ENCODE measurements at regions not wholly inside any gene's neighbourhood (a gene's known extent, or its start where the extent isn't known, plus 50 kb on each side); places are given as distances from the start of the nearest gene placed in this dataset.

DNA sequence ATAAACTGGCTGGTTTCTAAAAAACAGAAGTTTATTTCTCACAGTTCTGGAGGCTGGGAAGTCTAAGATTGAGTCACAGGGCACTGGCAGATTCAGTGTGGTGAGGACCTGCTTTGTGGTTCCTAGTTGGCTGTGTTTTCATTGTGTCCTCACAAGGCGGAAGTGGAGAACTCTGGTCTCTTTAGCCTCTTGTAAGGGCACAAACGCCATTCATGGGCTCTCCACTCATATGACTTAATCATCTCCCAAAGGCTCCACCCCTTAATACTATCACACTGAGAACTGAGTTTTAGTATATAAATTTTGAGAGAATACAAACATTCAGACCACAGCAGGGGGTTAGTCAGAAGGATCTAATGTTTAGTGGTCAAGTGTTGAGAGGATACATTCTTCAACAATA is 208.2 kb downstream of the SEC61B start:
- TF ChIP-seq, protein P1, sequence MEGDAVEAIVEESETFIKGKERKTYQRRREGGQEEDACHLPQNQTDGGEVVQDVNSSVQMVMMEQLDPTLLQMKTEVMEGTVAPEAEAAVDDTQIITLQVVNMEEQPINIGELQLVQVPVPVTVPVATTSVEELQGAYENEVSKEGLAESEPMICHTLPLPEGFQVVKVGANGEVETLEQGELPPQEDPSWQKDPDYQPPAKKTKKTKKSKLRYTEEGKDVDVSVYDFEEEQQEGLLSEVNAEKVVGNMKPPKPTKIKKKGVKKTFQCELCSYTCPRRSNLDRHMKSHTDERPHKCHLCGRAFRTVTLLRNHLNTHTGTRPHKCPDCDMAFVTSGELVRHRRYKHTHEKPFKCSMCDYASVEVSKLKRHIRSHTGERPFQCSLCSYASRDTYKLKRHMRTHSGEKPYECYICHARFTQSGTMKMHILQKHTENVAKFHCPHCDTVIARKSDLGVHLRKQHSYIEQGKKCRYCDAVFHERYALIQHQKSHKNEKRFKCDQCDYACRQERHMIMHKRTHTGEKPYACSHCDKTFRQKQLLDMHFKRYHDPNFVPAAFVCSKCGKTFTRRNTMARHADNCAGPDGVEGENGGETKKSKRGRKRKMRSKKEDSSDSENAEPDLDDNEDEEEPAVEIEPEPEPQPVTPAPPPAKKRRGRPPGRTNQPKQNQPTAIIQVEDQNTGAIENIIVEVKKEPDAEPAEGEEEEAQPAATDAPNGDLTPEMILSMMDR (IDR thresholded peaks at IDR 0.05) = no peak
- no peak overlapping the region for H3K27ac ChIP-seq
- no peaks in the 10 kb centered on the region for H3K4me1 ChIP-seq
- no peaks in the 10 kb centered on the region for H3K9me3 ChIP-seq (ENCODE audit: control insufficient read depth, low read length)
- H2AFZ ChIP-seq = no peak overlapping the region
- no peaks in the 10 kb centered on the region for H3K79me2 ChIP-seq
- no peaks in the 10 kb centered on the region for H3K36me3 ChIP-seq (ENCODE audit: control insufficient read depth, insufficient read depth, low read length)
- no peaks in the 10 kb centered on the region for H3K27me3 ChIP-seq (ENCODE audit: control insufficient read depth, insufficient read depth, low read length)
- no peak overlapping the region for H3K4me2 ChIP-seq (ENCODE audit: low read length)
- H3K9ac ChIP-seq = no peak overlapping the region
- no peak overlapping the region for H3K4me3 ChIP-seq (ENCODE audit: low read depth, low read length)

DNA sequence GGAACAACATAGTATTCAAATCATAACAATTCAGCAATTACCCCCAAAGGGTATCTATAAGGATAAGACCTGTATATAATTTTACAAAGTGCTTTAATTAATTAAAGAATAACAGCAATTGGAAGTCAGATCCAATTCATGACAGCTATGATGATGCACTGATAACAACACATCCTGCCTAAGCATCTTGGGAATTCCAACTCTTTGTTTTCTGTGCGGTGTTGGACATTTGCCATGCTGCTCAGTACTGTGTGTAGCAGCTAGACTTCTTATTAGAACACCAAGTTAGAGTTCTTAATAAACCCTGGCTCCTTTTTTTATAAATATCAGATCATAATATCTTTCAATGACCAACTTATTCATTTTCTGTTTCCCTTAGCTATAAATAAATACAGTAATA is 209.0 kb downstream of the SEC61B start:
- no peak overlapping the region for H3K4me2 ChIP-seq (ENCODE audit: low read length)
- no peaks in the 10 kb centered on the region for H3K9me3 ChIP-seq (ENCODE audit: control insufficient read depth, low read length)
- H3K79me2 ChIP-seq = no peaks in the 10 kb centered on the region
- no peak overlapping the region for H3K27ac ChIP-seq
- TF ChIP-seq, protein P1 (IDR thresholded peaks at IDR 0.05) = no peak
- H2AFZ ChIP-seq = no peak overlapping the region
- no peaks in the 10 kb centered on the region for H3K27me3 ChIP-seq (ENCODE audit: control insufficient read depth, insufficient read depth, low read length)
- H3K9ac ChIP-seq = no peak overlapping the region
- no peaks in the 10 kb centered on the region for H3K36me3 ChIP-seq (ENCODE audit: control insufficient read depth, insufficient read depth, low read length)
- H3K4me1 ChIP-seq = no peaks in the 10 kb centered on the region
- no peak overlapping the region for H3K4me3 ChIP-seq (ENCODE audit: low read depth, low read length)

DNA sequence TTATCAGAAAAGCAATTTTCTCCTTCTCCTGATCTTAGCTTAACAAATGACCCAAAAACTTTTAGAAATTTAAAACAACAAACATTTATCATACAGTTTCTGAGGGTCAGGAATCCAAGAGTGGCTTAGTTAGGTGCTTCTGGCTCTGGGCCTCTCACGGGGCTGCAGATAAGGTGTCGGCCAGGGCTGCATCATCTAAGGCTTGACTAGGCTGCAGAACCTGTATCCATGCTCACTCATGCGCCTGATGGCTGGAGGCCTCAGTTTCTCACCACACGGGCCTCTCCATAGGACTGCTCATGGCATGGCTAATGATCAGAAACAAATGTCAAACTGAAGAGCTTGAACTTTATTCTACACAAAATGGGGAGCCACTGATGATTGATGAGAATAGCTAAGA is 210.0 kb downstream of the SEC61B start:
- TF ChIP-seq, protein P1 (IDR thresholded peaks at IDR 0.05) = no peak
- Histone ChIP-seq H3K4me2 (ENCODE audit: low read length) (no peak overlapping the region), H3K9ac (no peak overlapping the region), H3K36me3 (ENCODE audit: control insufficient read depth, insufficient read depth, low read length) (no peaks in the 10 kb centered on the region), H3K79me2 (no peaks in the 10 kb centered on the region), H2AFZ (no peak overlapping the region), H3K27ac (no peak overlapping the region), H3K4me1 (no peaks in the 10 kb centered on the region), H3K4me3 (ENCODE audit: low read depth, low read length) (no peak overlapping the region), H3K27me3 (ENCODE audit: control insufficient read depth, insufficient read depth, low read length) (no peaks in the 10 kb centered on the region), H3K9me3 (ENCODE audit: control insufficient read depth, low read length) (no peaks in the 10 kb centered on the region)

DNA sequence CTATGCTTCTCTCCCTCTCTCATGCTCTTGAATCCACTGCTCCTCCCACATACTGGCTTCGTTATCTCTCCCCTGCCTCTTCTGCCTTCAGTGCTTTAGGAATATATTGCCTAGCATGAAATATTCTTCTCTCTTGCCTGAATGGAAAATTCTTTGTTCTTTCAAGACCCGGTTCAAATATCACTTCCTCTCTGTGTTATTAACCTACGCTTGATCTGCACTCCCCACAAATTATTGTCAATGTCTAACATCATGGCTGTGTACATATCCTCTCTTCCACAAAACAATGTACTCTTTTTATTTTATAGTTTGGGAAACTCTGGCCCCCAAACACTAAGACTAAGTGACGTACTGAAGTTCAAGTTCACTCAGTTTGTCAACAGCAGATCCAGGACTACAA is 211.0 kb downstream of the SEC61B start:
- H3K9ac ChIP-seq = no peak overlapping the region
- no peaks in the 10 kb centered on the region for H3K27me3 ChIP-seq (ENCODE audit: control insufficient read depth, insufficient read depth, low read length)
- no peak overlapping the region for H3K4me3 ChIP-seq (ENCODE audit: low read depth, low read length)
- no peak overlapping the region for H3K4me2 ChIP-seq (ENCODE audit: low read length)
- no peak overlapping the region for H3K27ac ChIP-seq
- TF ChIP-seq, protein P1 (IDR thresholded peaks at IDR 0.05) = no peak
- no peaks in the 10 kb centered on the region for H3K9me3 ChIP-seq (ENCODE audit: control insufficient read depth, low read length)
- no peak overlapping the region for H2AFZ ChIP-seq
- no peaks in the 10 kb centered on the region for H3K4me1 ChIP-seq
- H3K36me3 ChIP-seq (ENCODE audit: control insufficient read depth, insufficient read depth, low read length) = no peaks in the 10 kb centered on the region
- no peaks in the 10 kb centered on the region for H3K79me2 ChIP-seq

DNA sequence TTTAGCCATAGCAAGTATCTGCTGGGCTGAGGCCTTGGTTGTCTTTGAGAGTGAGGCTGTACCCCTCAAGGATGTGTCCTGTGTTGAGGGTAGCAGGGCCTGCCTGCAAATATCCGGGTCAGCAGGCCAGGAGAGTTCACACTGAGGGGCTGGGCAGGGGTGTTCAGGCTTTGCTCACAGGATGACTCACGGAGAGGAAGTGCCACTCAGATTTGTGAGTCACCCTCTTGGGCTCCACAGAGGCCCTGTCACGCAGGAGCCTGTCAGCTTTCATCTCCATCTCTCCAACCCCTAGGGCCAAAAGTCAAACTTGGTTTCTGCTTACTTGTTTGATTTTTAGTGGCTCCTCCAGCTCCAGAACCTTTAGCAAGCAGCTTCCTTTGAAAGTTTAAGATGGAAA is 211.5 kb downstream of the SEC61B start:
- Histone ChIP-seq H3K36me3 (ENCODE audit: control insufficient read depth, insufficient read depth, low read length) (no peaks in the 10 kb centered on the region), H3K9me3 (ENCODE audit: control insufficient read depth, low read length) (no peaks in the 10 kb centered on the region), H3K79me2 (no peaks in the 10 kb centered on the region), H3K27me3 (ENCODE audit: control insufficient read depth, insufficient read depth, low read length) (no peaks in the 10 kb centered on the region), H3K27ac (no peak overlapping the region), H3K4me1 (no peaks in the 10 kb centered on the region), H3K4me3 (ENCODE audit: low read depth, low read length) (no peak overlapping the region), H3K4me2 (ENCODE audit: low read length) (no peak overlapping the region), H3K9ac (no peak overlapping the region), H2AFZ (no peak overlapping the region)
- TF ChIP-seq, protein P1 (IDR thresholded peaks at IDR 0.05) = no peak

Data from parathyroid adenoma (tissue), 2 donors.